DND-41 (cell line): ENCODE measurements at regions not wholly inside any gene's neighbourhood (a gene's known extent, or its start where the extent isn't known, plus 50 kb on each side); places are given as distances from the start of the nearest gene placed in this dataset.

Experiments used
- EZH2 ChIP-seq: IDR thresholded peaks from 3 replicates; pipeline ENCODE4 v1.6.1; 2012; ENCODE audit warnings: borderline replicate concordance, low read depth, mild to moderate bottlenecking, moderate library complexity, low read length, inconsistent platforms; ENCODE audit not compliant: severe bottlenecking
- TF ChIP-seq, protein P1 (sequence below): IDR thresholded peaks from 2 replicates; pipeline ENCODE4 v1.5.1; 2012; ENCODE audit warnings: borderline replicate concordance, low read length, moderate library complexity, mild to moderate bottlenecking; ENCODE audit not compliant: poor library complexity, severe bottlenecking; ENCODE audit errors: extremely low read depth

DNA sequence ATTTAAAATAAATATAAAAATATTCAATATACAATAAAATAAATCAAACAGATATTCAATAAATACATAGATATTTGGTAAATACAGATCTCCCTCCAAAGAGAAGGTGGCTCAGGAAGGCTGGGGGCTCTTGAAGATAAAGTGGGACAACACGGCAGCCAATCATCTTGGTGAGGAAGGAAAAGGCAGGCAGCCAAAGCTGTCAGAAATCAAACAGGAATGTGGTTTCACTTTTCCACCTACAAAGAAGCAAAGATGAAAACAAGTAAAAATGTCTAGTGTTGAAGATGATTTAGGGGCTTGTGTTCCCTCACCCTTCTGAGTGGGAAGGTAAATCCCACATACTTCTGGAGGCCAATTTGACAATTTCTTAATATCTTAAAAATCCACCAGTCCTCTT is 85.7 kb downstream of the B3GNT2 start:
- TF ChIP-seq, protein P1, sequence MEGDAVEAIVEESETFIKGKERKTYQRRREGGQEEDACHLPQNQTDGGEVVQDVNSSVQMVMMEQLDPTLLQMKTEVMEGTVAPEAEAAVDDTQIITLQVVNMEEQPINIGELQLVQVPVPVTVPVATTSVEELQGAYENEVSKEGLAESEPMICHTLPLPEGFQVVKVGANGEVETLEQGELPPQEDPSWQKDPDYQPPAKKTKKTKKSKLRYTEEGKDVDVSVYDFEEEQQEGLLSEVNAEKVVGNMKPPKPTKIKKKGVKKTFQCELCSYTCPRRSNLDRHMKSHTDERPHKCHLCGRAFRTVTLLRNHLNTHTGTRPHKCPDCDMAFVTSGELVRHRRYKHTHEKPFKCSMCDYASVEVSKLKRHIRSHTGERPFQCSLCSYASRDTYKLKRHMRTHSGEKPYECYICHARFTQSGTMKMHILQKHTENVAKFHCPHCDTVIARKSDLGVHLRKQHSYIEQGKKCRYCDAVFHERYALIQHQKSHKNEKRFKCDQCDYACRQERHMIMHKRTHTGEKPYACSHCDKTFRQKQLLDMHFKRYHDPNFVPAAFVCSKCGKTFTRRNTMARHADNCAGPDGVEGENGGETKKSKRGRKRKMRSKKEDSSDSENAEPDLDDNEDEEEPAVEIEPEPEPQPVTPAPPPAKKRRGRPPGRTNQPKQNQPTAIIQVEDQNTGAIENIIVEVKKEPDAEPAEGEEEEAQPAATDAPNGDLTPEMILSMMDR = no peak
- TF ChIP-seq EZH2 = no peak
